Fibroblast of the aortic adventitia (primary cell): ENCODE measurements at regions not wholly inside any gene's neighbourhood (a gene's known extent, or its start where the extent isn't known, plus 50 kb on each side); places are given as distances from the start of the nearest gene placed in this dataset.

Experiments used
- DNase-seq: peaks from one replicate; pipeline ENCODE4 v3.0.0-alpha.2; 2010; ENCODE audit warnings: low read depth
- H3K4me3 ChIP-seq: 2 replicates; pipeline ENCODE4 v1.5.1; 2011; ENCODE audit warnings: low read depth, mild to moderate bottlenecking, control low read depth, low read length, moderate library complexity
- TF ChIP-seq, protein P1 (sequence below): IDR thresholded peaks from 2 replicates; pipeline ENCODE4 v1.5.1; 2011; ENCODE audit warnings: mild to moderate bottlenecking, low read length, control low read depth, inconsistent platforms; ENCODE audit not compliant: insufficient read depth

DNA sequence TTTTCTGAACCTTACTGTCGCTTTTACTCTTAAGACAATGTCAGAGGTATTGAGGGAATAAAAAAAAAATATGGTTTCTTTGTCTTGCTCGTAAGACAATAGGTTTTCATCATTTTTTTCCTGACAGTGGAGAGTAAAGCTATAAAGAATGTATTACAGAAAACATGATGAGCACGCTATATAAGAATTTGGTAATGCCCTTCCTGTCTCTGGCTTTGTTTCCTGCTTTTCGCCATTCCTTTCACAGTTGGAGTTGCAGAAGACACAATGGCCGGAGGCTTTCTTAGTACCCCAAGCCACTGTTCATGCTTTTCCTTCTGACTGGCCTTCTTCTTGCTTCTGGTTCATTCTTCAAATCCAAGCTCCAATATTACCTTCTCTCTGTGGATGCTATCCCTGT lies 101.0 kb upstream of the DACH1 start:
- H3K4me3 ChIP-seq, result no peak overlapping the region
- no peak for DNase-seq
- TF ChIP-seq, protein P1, sequence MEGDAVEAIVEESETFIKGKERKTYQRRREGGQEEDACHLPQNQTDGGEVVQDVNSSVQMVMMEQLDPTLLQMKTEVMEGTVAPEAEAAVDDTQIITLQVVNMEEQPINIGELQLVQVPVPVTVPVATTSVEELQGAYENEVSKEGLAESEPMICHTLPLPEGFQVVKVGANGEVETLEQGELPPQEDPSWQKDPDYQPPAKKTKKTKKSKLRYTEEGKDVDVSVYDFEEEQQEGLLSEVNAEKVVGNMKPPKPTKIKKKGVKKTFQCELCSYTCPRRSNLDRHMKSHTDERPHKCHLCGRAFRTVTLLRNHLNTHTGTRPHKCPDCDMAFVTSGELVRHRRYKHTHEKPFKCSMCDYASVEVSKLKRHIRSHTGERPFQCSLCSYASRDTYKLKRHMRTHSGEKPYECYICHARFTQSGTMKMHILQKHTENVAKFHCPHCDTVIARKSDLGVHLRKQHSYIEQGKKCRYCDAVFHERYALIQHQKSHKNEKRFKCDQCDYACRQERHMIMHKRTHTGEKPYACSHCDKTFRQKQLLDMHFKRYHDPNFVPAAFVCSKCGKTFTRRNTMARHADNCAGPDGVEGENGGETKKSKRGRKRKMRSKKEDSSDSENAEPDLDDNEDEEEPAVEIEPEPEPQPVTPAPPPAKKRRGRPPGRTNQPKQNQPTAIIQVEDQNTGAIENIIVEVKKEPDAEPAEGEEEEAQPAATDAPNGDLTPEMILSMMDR, result no peak

DNA sequence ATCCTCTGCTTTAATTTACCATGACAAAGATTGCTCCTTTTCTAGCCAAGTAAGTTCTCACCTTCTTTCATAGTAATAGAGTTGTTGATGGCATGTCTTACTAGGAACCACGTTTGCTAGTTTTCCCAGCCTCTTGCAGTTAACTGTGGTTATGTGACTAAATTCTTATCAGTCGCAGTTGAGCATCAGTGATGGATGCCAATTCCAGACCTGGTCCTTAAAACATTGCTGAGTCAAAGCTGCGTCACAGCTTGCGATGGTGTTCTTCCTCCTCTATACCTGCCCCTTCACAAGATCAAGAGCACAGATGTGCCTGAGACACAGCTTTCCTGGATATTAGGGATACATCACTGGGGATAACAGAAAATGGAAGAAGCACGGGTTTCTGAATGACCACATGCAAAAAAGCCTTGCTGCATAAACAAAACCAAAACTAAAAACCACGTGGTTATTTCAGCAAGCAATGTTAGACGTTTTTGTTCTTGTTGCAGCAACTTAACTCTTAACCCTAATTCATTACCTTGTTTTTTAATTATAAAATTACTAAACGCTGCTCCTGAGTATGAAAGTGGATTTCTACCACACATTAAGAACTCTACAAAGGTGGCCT lies 97.6 kb upstream of the DACH1 start:
- TF ChIP-seq, protein P1, result no peak
- DNase-seq, result no peak
- no peak overlapping the region for H3K4me3 ChIP-seq

DNA sequence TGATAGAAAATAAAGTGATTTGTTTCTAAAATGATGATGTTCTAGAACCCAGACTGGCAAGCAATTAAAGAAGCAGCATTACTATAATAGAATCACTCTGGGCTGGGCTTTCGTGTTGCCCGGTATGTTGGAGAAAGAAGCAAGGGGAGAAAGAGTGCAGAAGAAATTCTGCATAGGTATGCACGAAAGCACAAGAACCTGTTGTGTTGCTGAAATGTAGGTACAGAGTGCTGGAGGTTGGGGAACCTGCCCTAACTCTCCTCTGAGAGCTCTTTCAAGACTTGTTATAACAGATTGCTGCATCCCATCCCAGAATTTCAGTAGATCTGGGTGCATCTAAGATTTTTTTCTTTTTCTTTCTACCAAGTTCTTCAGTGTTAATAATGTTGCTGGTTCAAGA lies 95.7 kb upstream of the DACH1 start:
- TF ChIP-seq, protein P1, result no peak
- no peak for DNase-seq
- no peak overlapping the region for H3K4me3 ChIP-seq

DNA sequence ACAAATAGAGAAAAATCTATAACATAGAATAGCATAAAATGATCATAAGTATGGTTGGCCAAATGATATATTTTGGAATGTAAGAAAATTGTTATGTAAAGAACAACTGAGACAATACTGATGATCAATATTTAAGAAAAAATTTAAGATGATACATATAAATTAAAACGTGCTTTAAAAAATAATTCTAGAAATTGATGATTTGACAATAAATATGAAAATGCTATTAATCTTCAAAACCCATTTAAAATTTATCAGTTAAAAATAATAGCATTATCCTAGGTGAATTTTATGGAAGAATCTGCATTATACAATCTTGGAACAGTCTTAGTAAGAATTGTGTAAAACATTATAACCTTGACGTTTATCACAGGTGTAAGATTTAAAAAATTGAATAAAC lies 95.1 kb upstream of the DACH1 start:
- no peak for DNase-seq
- no peak overlapping the region for H3K4me3 ChIP-seq
- TF ChIP-seq, protein P1, result no peak

DNA sequence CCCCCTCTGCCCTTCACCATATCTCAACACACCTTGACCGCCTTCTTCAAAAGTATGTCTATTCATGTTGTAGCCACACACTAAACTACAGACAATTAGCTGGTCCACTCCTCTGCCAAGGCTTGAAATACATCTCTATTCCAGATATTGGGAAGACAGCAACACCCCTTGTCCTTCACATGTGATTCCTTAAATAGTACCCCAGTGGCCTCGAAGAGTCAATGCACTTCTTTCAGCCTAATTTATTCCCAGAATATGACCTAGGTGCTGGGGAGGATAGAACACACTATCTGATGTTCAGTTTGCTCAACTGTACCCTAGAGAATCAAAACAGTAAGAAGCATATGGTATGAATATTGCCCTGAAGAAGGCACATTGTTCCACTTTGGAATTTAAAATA lies 82.4 kb upstream of the DACH1 start:
- DNase-seq, result no peak
- TF ChIP-seq, protein P1, result no peak
- H3K4me3 ChIP-seq, result no peak overlapping the region

DNA sequence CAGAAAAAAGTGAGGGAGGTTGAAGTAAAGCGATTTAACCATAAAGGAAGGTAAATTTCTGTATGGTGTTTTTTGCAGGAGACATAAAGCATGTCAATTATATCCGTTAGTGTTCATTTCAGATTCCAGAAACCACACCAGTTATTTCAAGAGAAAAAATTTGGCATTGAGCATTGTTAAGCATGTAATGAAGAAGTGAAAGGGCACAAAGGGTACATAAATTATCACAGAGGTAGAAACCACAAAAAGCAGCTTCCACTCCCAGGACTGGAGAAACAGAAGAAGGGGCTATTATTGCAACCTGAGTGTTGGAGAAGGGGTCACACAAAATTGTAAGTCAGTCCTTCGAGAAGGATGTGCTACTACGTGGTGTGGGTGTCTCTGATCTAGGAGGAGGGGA lies 72.2 kb upstream of the DACH1 start:
- no peak for DNase-seq
- no peak overlapping the region for H3K4me3 ChIP-seq
- TF ChIP-seq, protein P1, result no peak
